Heart left ventricle (tissue), 16 donors: ENCODE measurements at regions not wholly inside any gene's neighbourhood (a gene's known extent, or its start where the extent isn't known, plus 50 kb on each side); places are given as distances from the start of the nearest gene placed in this dataset.

Experiments used
- ATAC-seq, 4 donors: fragments of 200-7000 bp; cut with Tn5 transposase; one replicate each; pipeline ENCODE4 v1.9.1; 2020 to 2022; ENCODE audit warnings: moderate library complexity in 4 of 4, mild to moderate bottlenecking in 3 of 4, moderate number of reproducible peaks in 1 of 4
- DNase-seq, 5 donors: peaks; one replicate each; pipeline ENCODE4 v3.0.0-alpha.2; 2020
- H3K27ac ChIP-seq, 12 donors: fragments of 200-600 bp; sonication (generic) in 4 of 12; one replicate each; pipeline versions ENCODE4 v1.5.0 to v1.8.0; 2016 to 2022; ENCODE audit warnings: mild to moderate bottlenecking in 2 of 12
- H3K27me3 ChIP-seq, 9 donors: fragments of 200-600 bp; sonication (generic) in 2 of 9; one replicate each; pipeline versions ENCODE4 v1.5.1 to v1.8.0; 2016 to 2022; ENCODE audit warnings: mild to moderate bottlenecking in 3 of 9
- H3K36me3 ChIP-seq, 9 donors: fragments of 200-600 bp; sonication (generic) in 2 of 9; one replicate each; pipeline versions ENCODE4 v1.5.0 to v1.8.0; 2018 to 2022; ENCODE audit warnings: mild to moderate bottlenecking in 2 of 9
- H3K4me1 ChIP-seq, 12 donors: fragments of 200-600 bp; sonication (generic) in 4 of 12; one replicate each; pipeline versions ENCODE4 v1.5.0 to v1.8.0; 2016 to 2022; ENCODE audit warnings: mild to moderate bottlenecking in 3 of 12
- H3K4me3 ChIP-seq, 12 donors: fragments of 200-600 bp; sonication (generic) in 4 of 12; one replicate each; pipeline versions ENCODE4 v1.5.0 to v1.8.0; 2017 to 2022; ENCODE audit warnings: mild to moderate bottlenecking in 9 of 12, moderate library complexity in 4 of 12
- H3K9me3 ChIP-seq, 12 donors: fragments of 200-600 bp; sonication (generic) in 4 of 12; one replicate each; pipeline versions ENCODE4 v1.5.0 to v1.8.0; 2016 to 2022; ENCODE audit warnings: mild to moderate bottlenecking in 1 of 12
- POLR2A ChIP-seq, 2 donors: fragments of 450-650 bp; IDR thresholded peaks; one replicate each; pipeline ENCODE4 v1.6.1; 2017; ENCODE audit warnings: antibody characterized with exemption in 2 of 2, mild to moderate bottlenecking in 2 of 2, moderate library complexity in 2 of 2
- WGBS, 4 donors: extraction: QIAGEN DNeasy Blood & Tissue Kit in 2 of 4; methylation state at CpG; one replicate each; pipeline versions ENCODE4 v1.1.5 to v1.1.7; 2013 to 2018; 5-methylcytosine and 5-hydroxymethylcytosine counted together
- intact Hi-C, 10 donors: fragments of 100-400 bp; cut with DNase I; formaldehyde crosslinking; loops; one replicate each; pipeline versions ENCODE4 v1.11.1 to v1.14.2; 2022
- TF ChIP-seq, protein P1 (sequence below), 12 donors: fragments of 200-600 bp; sonication (generic) in 4 of 12; IDR thresholded peaks; one replicate each; pipeline versions ENCODE4 v1.5.0 to v1.8.0; 2018 to 2022; ENCODE audit warnings: antibody characterized with exemption in 12 of 12, mild to moderate bottlenecking in 5 of 12
- donor health status: ischemic (EF 13 %, LVEDD 7.1; RV severe dilation, severe dysfunction).
- donor health status: healthy with polysubstance abuse.
- donor health status: DM: no; HTN: yes; CAD: no.
- donor health status: DM: no; HTN: no; CAD: no.
- donor health status: ischemic (EF 25% LVEDD 6.9; RV normal size, moderate dysfunction).
- donor health status: ischemic (EF 25% LVEDD 5.7; RV mildly dilated, moderate dysfunction).
- donor health status: healthy.
- donor health status: DM: yes; HTN: yes; CAD: no.
- donor health status: ischemic (EF 35%, LVEDD 5.7; RV mildly dilated, moderate dysfunction).
- donor health status: nonischemic (EF 11% LVEDD 7.7; RV severe dilation, severe dysfunction).
- donor health status: DM: yes; HTN: yes; CAD: no.
- donor health status: PGD.
- donor health status: ischemic (EF 29% LVEDD 5.4; RV normal size, mild dysfunction).
- donor health status: nonischemic (EF 23%, LVEDD 6.1; RV moderate dilation, normal function).

DNA sequence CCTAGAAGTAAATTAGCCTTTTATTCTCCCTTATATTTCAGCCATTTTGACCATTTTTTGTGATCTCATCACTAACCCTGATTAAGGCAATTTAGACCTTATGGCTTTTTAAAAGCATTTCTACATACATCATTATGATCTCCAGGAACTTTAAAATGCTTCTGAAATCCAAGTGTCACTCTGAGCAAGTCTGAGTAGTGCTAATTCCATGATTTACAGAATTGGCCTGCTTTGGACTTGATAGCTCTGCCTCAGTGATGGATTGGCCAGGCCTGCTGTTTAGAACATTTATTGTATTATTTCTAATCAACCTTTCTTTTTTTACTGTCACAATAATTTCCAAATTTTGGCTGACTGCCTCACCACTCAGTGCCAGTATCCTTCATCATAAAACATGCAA is 116.4 kb downstream of the KCNA4 start:
- TF ChIP-seq POLR2A (IDR thresholded peaks at IDR 0.05), result no peak
- TF ChIP-seq, protein P1, sequence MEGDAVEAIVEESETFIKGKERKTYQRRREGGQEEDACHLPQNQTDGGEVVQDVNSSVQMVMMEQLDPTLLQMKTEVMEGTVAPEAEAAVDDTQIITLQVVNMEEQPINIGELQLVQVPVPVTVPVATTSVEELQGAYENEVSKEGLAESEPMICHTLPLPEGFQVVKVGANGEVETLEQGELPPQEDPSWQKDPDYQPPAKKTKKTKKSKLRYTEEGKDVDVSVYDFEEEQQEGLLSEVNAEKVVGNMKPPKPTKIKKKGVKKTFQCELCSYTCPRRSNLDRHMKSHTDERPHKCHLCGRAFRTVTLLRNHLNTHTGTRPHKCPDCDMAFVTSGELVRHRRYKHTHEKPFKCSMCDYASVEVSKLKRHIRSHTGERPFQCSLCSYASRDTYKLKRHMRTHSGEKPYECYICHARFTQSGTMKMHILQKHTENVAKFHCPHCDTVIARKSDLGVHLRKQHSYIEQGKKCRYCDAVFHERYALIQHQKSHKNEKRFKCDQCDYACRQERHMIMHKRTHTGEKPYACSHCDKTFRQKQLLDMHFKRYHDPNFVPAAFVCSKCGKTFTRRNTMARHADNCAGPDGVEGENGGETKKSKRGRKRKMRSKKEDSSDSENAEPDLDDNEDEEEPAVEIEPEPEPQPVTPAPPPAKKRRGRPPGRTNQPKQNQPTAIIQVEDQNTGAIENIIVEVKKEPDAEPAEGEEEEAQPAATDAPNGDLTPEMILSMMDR (IDR thresholded peaks at IDR 0.05), result no peak
- Histone ChIP-seq H3K36me3 (no peaks in the 10 kb centered on the region), H3K4me3 (no peak overlapping the region), H3K27me3 (no peaks in the 10 kb centered on the region), H3K27ac (no peak overlapping the region), H3K4me1 (no peaks in the 10 kb centered on the region), H3K9me3 (peaks cover 0 to 8% (median 0%) of the 10 kb centered on the region in 12 donors)
- ATAC-seq (no peak), DNase-seq (no peak)
- intact Hi-C loops, result no loop called here

DNA sequence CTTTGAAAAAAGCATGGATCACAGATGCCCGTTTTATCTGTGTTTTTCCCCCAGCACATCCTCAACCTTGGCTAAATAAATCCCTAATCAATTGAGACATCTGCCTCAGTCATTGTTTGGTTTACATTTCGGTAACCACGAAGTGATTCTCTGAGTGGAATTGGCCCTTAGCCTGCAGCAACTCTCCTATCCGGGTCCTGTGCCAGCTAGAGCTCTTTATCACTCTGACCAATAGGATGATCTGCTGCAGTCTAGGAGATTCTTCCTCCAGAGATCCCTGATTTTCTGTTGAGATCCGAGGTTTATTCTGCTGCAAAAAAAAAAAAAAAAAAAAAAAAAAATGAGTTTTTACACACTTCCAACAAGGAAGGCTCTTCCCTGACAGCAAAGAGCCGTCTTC is 137.3 kb downstream of the KCNA4 start:
- H3K27ac ChIP-seq, result no peak overlapping the region
- ATAC-seq (peak; percentile 37 to 72 (median 60)), DNase-seq (peak in 3 of 5 donors; percentile 21 to 29 (median 25))
- H3K4me1 ChIP-seq, result no peaks in the 10 kb centered on the region
- intact Hi-C loops, result loop anchor here in 1 of 10 donors (10.0 kb wide), 1 partner anchor 995 kb away; no protein-coding TSS in a partner anchor
- WGBS, 4 donors, result 27 to 42% (median 39%) methylated on average over 6 of the region's 6 CpGs
- TF ChIP-seq POLR2A (IDR thresholded peaks at IDR 0.05), result no peak
- TF ChIP-seq, protein P1 (IDR thresholded peaks at IDR 0.05), result no peak
- peak overlapping the region in 1 of 12 donors; percentile 23 for H3K4me3 ChIP-seq
- H3K27me3 ChIP-seq, result no peaks in the 10 kb centered on the region
- H3K9me3 ChIP-seq, result peaks cover 0 to 24% (median 0%) of the 10 kb centered on the region in 12 donors
- H3K36me3 ChIP-seq, result no peaks in the 10 kb centered on the region

DNA sequence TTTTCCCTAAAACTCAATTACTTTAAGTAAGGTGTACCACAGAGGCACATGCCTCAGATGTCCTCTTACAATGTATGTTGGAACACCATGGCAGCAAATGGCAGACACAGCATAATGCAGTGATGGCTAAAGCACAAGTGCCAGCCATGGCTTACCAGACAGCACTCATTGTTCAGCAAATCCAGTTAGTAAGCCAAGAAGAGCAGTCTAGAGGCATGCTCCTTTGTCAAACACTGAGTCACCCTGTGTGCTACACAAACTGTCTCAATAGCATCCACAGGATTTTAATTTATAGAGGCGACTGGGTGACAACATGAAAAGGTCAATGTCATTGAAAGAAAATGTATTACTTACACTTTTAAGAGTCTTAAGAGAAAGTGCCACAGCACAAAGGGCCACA is 140.6 kb downstream of the KCNA4 start:
- Histone ChIP-seq H3K4me1 (no peaks in the 10 kb centered on the region), H3K27me3 (no peaks in the 10 kb centered on the region), H3K27ac (no peak overlapping the region), H3K4me3 (no peak overlapping the region), H3K9me3 (peaks cover 0 to 17% (median 0%) of the 10 kb centered on the region in 12 donors), H3K36me3 (no peaks in the 10 kb centered on the region)
- TF ChIP-seq, protein P1 (IDR thresholded peaks at IDR 0.05), result no peak
- intact Hi-C loops, result loop anchor here in 1 of 10 donors (10.0 kb wide), 1 partner anchor 999 kb away; no protein-coding TSS in a partner anchor
- ATAC-seq, result no peak
- DNase-seq, result no peak
- WGBS, 4 donors, result 51 to 81% (median 78%) methylated on average over 1 of the region's 1 CpG

DNA sequence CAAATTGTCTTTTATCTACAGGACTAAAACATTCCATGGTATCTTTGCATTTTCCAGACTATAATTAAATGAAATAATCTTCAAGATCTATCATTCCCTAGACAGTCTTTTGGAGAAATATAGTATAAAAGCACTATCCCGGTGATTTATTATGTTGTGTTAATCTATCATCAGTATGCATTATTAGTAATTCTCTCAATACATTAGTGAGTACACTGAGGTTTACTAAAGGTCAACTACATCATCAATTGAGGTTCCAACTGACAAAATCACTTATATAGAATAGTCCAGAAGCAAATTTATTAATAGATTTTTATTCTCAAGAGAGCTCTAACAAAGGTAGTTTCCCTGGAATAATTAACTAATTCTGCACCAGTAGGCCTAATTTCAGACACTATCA is 169.6 kb downstream of the KCNA4 start:
- ATAC-seq (no peak), DNase-seq (no peak)
- no peak overlapping the region for H3K27ac ChIP-seq
- H3K9me3 ChIP-seq, result peaks cover 0 to 7% (median 0%) of the 10 kb centered on the region in 12 donors
- intact Hi-C loops, result loop anchor here in 3 of 10 donors (5.0 to 10.0 kb wide), 3 partner anchors 180 to 392 kb away; no protein-coding TSS in a partner anchor
- H3K4me3 ChIP-seq, result no peak overlapping the region
- H3K27me3 ChIP-seq, result no peaks in the 10 kb centered on the region
- H3K36me3 ChIP-seq, result no peaks in the 10 kb centered on the region
- no peaks in the 10 kb centered on the region for H3K4me1 ChIP-seq
- TF ChIP-seq, protein P1 (IDR thresholded peaks at IDR 0.05), result no peak
- TF ChIP-seq POLR2A (IDR thresholded peaks at IDR 0.05), result no peak
- WGBS, 4 donors, result 85 to 98% (median 89%) methylated on average over 1 of the region's 1 CpG
